PFSK-1 (cell line): ENCODE measurements at regions not wholly inside any gene's neighbourhood (a gene's known extent, or its start where the extent isn't known, plus 50 kb on each side); places are given as distances from the start of the nearest gene placed in this dataset.

Experiments used
- FOXP2 ChIP-seq: optimal IDR thresholded peaks from 2 replicates; pipeline ENCODE3; 2011; ENCODE audit warnings: borderline replicate concordance, control low read depth, inconsistent platforms; ENCODE audit not compliant: insufficient read depth; ENCODE audit errors: extremely low read length, extremely low read depth
- POLR2AphosphoS5 ChIP-seq: IDR thresholded peaks from 2 replicates; pipeline ENCODE4 v1.6.1; 2012; ENCODE audit warnings: low read depth, mild to moderate bottlenecking, control low read depth, low read length, moderate library complexity
- REST ChIP-seq, 2 experiments: IDR thresholded peaks; 2 replicates each; pipeline versions ENCODE4 v1.6.1 to v1.8.0; 2011 to 2012; ENCODE audit warnings: low read depth in 2 of 2, low read length in 2 of 2, control low read depth in 1 of 2, inconsistent platforms in 1 of 2, mild to moderate bottlenecking in 1 of 2, moderate library complexity in 1 of 2; ENCODE audit not compliant: insufficient read depth in 1 of 2
- SIN3A ChIP-seq: IDR thresholded peaks from 2 replicates; pipeline ENCODE4 v1.6.1; 2012; ENCODE audit warnings: mild to moderate bottlenecking, low read length, moderate library complexity, borderline replicate concordance; ENCODE audit not compliant: insufficient read depth
- TAF1 ChIP-seq: IDR thresholded peaks from 2 replicates; pipeline ENCODE4 v1.6.1; 2012; ENCODE audit warnings: low read length, control low read depth, borderline replicate concordance; ENCODE audit not compliant: insufficient read depth

GRCh38 chr5:93151896-93152295 is 429.1 kb downstream of the NR2F1-AS1 start:
- TF ChIP-seq REST (IDR thresholded peaks at IDR 0.05; ENCODE audit: insufficient read depth in 1 of 2, low read depth in 2 of 2, low read length in 2 of 2) (no peak), FOXP2 (no peak), POLR2AphosphoS5 (no peak), TAF1 (no peak), SIN3A (no peak)

GRCh38 chr5:93151121-93151520 is 429.9 kb downstream of the NR2F1-AS1 start:
- TF ChIP-seq FOXP2: no peak
- no peak for TF ChIP-seq REST (IDR thresholded peaks at IDR 0.05; ENCODE audit: insufficient read depth in 1 of 2, low read depth in 2 of 2, low read length in 2 of 2)
- TF ChIP-seq SIN3A: no peak
- no peak for TF ChIP-seq TAF1
- no peak for TF ChIP-seq POLR2AphosphoS5

- TF ChIP-seq REST (IDR thresholded peaks at IDR 0.05; ENCODE audit: insufficient read depth in 1 of 2, low read depth in 2 of 2, low read length in 2 of 2) (no peak), POLR2AphosphoS5 (no peak), TAF1 (no peak)
These were observed 430.6 kb downstream of the NR2F1-AS1 start for GRCh38 chr5:93150311-93151012.

- TF ChIP-seq SIN3A (no peak), REST (IDR thresholded peaks at IDR 0.05; ENCODE audit: insufficient read depth in 1 of 2, low read depth in 2 of 2, low read length in 2 of 2) (no peak), FOXP2 (no peak), POLR2AphosphoS5 (no peak)
These were observed 435.3 kb downstream of the NR2F1-AS1 start for GRCh38 chr5:93145767-93146166.

GRCh38 chr5:93145019-93145418 is 436.0 kb downstream of the NR2F1-AS1 start:
- no peak for TF ChIP-seq REST (IDR thresholded peaks at IDR 0.05; ENCODE audit: insufficient read depth in 1 of 2, low read depth in 2 of 2, low read length in 2 of 2)
- no peak for TF ChIP-seq SIN3A
- no peak for TF ChIP-seq TAF1
- TF ChIP-seq FOXP2: no peak
- TF ChIP-seq POLR2AphosphoS5: no peak
